ENCODE measurements at regions not wholly inside any gene's neighbourhood (a gene's known extent, or its start where the extent isn't known, plus 50 kb on each side); places are given as distances from the start of the nearest gene placed in this dataset.

GRCh38 chr14:97604731-97605130 lies 807.5 kb downstream of the VRK1 start:
- no peak overlapping the region for H3K27ac ChIP-seq (ENCODE audit: insufficient read depth, low read depth, low read length)
- H3K4me1 ChIP-seq (ENCODE audit: control insufficient read depth, extremely low read depth, insufficient read depth, low read length), result no peaks in the 10 kb centered on the region
- H4K20me1 ChIP-seq (replicated peaks; ENCODE audit: control insufficient read depth, extremely low read depth, insufficient read depth, low read length), result no peaks in the 10 kb centered on the region
- no peaks in the 10 kb centered on the region for H3K27me3 ChIP-seq (ENCODE audit: control insufficient read depth in 2 of 2, insufficient read depth in 2 of 2, low read length in 2 of 2)
- H3K4me3 ChIP-seq (replicated peaks in 1 of 3; ENCODE audit: insufficient read depth in 1 of 3, low read depth in 1 of 3, low read length in 3 of 3), result no peak overlapping the region
- no peaks in the 10 kb centered on the region for H3K9me1 ChIP-seq (replicated peaks; ENCODE audit: control insufficient read depth, extremely low read depth, insufficient read depth, low read length)
- no peak for DNase-seq (ENCODE audit: low read depth, low spot score)
- no peak overlapping the region for H3K9ac ChIP-seq (replicated peaks; ENCODE audit: extremely low read depth, insufficient read depth, low read length)
- H2AFZ ChIP-seq (ENCODE audit: low read depth, low read length), result no peak overlapping the region
- no peaks in the 10 kb centered on the region for H3K36me3 ChIP-seq (ENCODE audit: control insufficient read depth in 2 of 2, extremely low read depth in 1 of 2, insufficient read depth in 2 of 2, low read length in 2 of 2)
- FAIRE-seq, result no peak
- intact Hi-C loops (cut with micrococcal nuclease), result no loop called here
- no peak overlapping the region for H3K4me2 ChIP-seq (ENCODE audit: insufficient read depth, low read length)
- POLR2A ChIA-PET, result no interaction called here
- H3K9me3 ChIP-seq (replicated peaks; ENCODE audit: control insufficient read depth, insufficient read depth, low read length), result peaks cover 5% of the 10 kb centered on the region
- no TSS peak for BruUV-seq (replicated peaks)
- no peaks in the 10 kb centered on the region for H3K79me2 ChIP-seq (ENCODE audit: control insufficient read depth, insufficient read depth, low read length)
- TF ChIP-seq MYC (IDR thresholded peaks at IDR 0.05; ENCODE audit: low read depth, low read length) (no peak), GATA2 (IDR thresholded peaks at IDR 0.05; ENCODE audit: insufficient read depth, insufficient read length, low read depth, low read length) (no peak), EZH2 (IDR thresholded peaks at IDR 0.05; ENCODE audit: borderline replicate concordance, low read depth, low read length, severe bottlenecking) (no peak), POLR2A (IDR thresholded peaks at IDR 0.05; ENCODE audit: low read depth, low read length) (no peak), JUN (IDR thresholded peaks at IDR 0.05; ENCODE audit: borderline replicate concordance, insufficient read depth, insufficient read length, low read depth) (no peak), POLR2AphosphoS5 (IDR thresholded peaks at IDR 0.05; ENCODE audit: insufficient read depth, low read depth, low read length) (no peak)
- TF ChIP-seq, protein P1, sequence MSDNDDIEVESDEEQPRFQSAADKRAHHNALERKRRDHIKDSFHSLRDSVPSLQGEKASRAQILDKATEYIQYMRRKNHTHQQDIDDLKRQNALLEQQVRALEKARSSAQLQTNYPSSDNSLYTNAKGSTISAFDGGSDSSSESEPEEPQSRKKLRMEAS (IDR thresholded peaks at IDR 0.05; ENCODE audit: insufficient read depth, insufficient read length), result no peak
- TF ChIP-seq, protein P2, sequence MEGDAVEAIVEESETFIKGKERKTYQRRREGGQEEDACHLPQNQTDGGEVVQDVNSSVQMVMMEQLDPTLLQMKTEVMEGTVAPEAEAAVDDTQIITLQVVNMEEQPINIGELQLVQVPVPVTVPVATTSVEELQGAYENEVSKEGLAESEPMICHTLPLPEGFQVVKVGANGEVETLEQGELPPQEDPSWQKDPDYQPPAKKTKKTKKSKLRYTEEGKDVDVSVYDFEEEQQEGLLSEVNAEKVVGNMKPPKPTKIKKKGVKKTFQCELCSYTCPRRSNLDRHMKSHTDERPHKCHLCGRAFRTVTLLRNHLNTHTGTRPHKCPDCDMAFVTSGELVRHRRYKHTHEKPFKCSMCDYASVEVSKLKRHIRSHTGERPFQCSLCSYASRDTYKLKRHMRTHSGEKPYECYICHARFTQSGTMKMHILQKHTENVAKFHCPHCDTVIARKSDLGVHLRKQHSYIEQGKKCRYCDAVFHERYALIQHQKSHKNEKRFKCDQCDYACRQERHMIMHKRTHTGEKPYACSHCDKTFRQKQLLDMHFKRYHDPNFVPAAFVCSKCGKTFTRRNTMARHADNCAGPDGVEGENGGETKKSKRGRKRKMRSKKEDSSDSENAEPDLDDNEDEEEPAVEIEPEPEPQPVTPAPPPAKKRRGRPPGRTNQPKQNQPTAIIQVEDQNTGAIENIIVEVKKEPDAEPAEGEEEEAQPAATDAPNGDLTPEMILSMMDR (IDR thresholded peaks at IDR 0.05; ENCODE audit: extremely low read depth in 1 of 2, insufficient read depth in 1 of 2, low read depth in 1 of 2, low read length in 2 of 2), result no peak
- CTCF ChIA-PET, result no interaction called here
- dilution Hi-C loops (cut with MboI; ENCODE audit: extremely low pct_ligation_motif_present, low sequenced_read_pairs), result no loop called here
